Pancreas (tissue), 10 donors: ENCODE measurements at regions not wholly inside any gene's neighbourhood (a gene's known extent, or its start where the extent isn't known, plus 50 kb on each side); places are given as distances from the start of the nearest gene placed in this dataset.

ENCODE experiments used
- ATAC-seq, 4 donors: fragments of 200-7000 bp; cut with Tn5 transposase; one replicate each; pipeline versions ENCODE4 v1.8.0 to v1.9.1; 2020; ENCODE audit warnings: mild to moderate bottlenecking in 4 of 4, moderate library complexity in 4 of 4
- DNase-seq, 6 donors: peaks; one replicate each; pipeline ENCODE4 v3.0.0-alpha.2; 2020
- FAIRE-seq: peaks from 2 replicates; lab custom pipeline; 2012; peaks lifted over from hg19 to GRCh38; lab: Jason Lieb, UNC
- H3K27ac ChIP-seq, 4 donors: fragments of 200-600 bp; sonication (generic); 1 replicate in 3 of 4; 2 replicates in 1 of 4; pipeline versions ENCODE4 v1.5.0 to v1.8.0; 2020
- H3K27me3 ChIP-seq, 4 donors: fragments of 200-600 bp; one replicate each; pipeline ENCODE4 v1.8.0; 2021
- H3K36me3 ChIP-seq, 3 donors: fragments of 200-600 bp; sonication (generic) in 1 of 3; one replicate each; pipeline versions ENCODE4 v1.5.0 to v1.8.0; 2020 to 2021
- H3K4me1 ChIP-seq, 3 donors: fragments of 200-600 bp; one replicate each; pipeline ENCODE4 v1.8.0; 2021
- H3K4me3 ChIP-seq, 4 donors: fragments of 200-600 bp; sonication (generic) in 2 of 4; one replicate each; pipeline versions ENCODE4 v1.5.0 to v1.8.0; 2020 to 2021
- H3K9me3 ChIP-seq, 4 donors: fragments of 200-600 bp; one replicate each; pipeline ENCODE4 v1.8.0; 2021
- WGBS, 2 donors: extraction: QIAGEN DNeasy Blood & Tissue Kit; methylation state at CpG; one replicate each; pipeline ENCODE4 v1.1.7; 2013; 5-methylcytosine and 5-hydroxymethylcytosine counted together
- intact Hi-C, 3 donors: fragments of 100-400 bp; cut with DNase I; formaldehyde crosslinking; loops; one replicate each; pipeline versions ENCODE4 v1.11.1 to v1.14.2; 2022
- TF ChIP-seq, protein P1 (sequence below), 4 donors: fragments of 200-600 bp; sonication (generic) in 3 of 4; IDR thresholded peaks; one replicate each; pipeline versions ENCODE4 v1.5.0 to v1.8.0; 2021; ENCODE audit warnings: antibody characterized with exemption in 4 of 4
- donor health status: healthy with polysubstance abuse.
- donor health status: DM: no; HTN: no; CAD: no; lungs with moderate emphysema.
- donor health status: DM: no; HTN: no; CAD: no.
- donor health status: control.
- donor health status: control.
- donor health status: Bipolar disorder and iron deficiency.
- donor health status: DM: yes; HTN: yes; CAD: no.
- donor health status: DM: no; HTN: no; CAD: no.
- donor health status: DM: no; HTN: no; CAD: no.
- donor health status: DM: yes; HTN: yes; CAD: no.

DNA sequence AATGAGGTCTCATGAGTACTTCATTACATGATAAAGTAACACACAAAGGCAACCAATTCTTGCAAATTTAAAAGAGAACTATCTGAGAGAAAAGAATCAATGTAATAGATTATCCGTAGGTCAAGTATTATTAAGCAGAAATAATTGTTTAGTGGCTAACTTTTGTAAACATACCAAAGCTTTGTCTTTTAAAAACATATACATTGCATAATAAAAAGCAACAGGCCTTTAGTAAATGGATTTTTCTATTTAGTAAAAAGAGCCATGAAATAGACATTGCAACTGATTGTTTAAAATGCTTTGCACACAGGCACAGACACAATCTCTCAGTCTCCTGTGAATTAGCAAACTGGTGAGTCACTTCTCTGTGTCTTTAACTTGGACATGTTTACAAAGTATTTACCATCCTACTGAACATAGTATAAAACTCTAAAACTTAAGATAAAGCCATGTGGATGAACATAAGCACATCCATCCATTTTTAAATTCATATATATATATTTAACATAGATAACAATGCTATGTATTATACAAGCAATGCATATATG lies 518.7 kb upstream of the MGAT4C start:
- FAIRE-seq (no peak), ATAC-seq (no peak), DNase-seq (no peak)
- H3K4me1 ChIP-seq, result no peaks in the 10 kb centered on the region
- WGBS, 2 donors, result 80 to 90% methylated on average over 1 of the region's 1 CpG
- no peaks in the 10 kb centered on the region for H3K27me3 ChIP-seq
- H3K9me3 ChIP-seq, result no peaks in the 10 kb centered on the region
- H3K36me3 ChIP-seq, result no peaks in the 10 kb centered on the region
- H3K27ac ChIP-seq, result no peak overlapping the region
- TF ChIP-seq, protein P1, sequence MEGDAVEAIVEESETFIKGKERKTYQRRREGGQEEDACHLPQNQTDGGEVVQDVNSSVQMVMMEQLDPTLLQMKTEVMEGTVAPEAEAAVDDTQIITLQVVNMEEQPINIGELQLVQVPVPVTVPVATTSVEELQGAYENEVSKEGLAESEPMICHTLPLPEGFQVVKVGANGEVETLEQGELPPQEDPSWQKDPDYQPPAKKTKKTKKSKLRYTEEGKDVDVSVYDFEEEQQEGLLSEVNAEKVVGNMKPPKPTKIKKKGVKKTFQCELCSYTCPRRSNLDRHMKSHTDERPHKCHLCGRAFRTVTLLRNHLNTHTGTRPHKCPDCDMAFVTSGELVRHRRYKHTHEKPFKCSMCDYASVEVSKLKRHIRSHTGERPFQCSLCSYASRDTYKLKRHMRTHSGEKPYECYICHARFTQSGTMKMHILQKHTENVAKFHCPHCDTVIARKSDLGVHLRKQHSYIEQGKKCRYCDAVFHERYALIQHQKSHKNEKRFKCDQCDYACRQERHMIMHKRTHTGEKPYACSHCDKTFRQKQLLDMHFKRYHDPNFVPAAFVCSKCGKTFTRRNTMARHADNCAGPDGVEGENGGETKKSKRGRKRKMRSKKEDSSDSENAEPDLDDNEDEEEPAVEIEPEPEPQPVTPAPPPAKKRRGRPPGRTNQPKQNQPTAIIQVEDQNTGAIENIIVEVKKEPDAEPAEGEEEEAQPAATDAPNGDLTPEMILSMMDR (IDR thresholded peaks at IDR 0.05), result no peak
- intact Hi-C loops, result no loop called here
- no peak overlapping the region for H3K4me3 ChIP-seq

DNA sequence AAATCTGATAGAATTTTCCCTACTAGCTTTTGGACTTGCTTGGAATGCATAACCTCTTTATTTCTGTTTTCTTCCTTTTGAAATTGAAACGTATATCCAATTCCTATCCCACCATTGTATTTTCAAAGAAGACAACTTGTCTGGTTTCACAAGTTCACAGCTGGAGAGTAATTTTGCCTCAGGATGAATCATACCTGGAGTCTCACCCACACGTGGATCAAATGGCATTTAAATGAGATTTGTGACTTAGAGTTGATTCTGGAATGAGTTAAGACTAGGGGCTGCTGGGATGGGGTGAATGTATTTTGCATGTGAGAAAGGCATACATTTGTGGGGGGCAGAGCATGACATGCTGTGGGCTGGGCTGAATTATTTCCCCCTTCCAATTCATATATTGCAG lies 516.5 kb upstream of the MGAT4C start:
- intact Hi-C loops, result no loop called here
- 31 to 59% methylated on average over 2 of the region's 2 CpGs for WGBS, 2 donors
- no peak overlapping the region for H3K4me3 ChIP-seq

DNA sequence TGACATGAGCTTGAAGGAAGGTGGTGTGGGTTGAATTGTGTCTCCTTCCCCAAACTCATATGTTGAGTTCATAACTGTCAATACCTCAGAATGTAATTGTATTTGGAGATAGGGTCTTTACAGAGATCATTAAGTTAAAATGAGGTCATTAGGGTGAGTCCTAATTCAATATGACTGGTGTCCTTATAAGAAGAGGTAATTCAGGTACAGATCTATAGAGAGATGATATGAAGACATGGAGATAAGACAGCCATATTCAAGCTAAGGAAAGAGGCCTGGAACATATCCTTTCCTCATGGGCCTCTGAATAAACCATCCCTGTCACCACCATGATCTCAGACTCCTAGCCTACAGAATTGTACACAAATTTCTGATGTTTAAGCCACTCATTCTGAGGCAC lies 514.7 kb upstream of the MGAT4C start:
- TF ChIP-seq, protein P1 (IDR thresholded peaks at IDR 0.05), result no peak
- no peaks in the 10 kb centered on the region for H3K4me1 ChIP-seq
- no peaks in the 10 kb centered on the region for H3K9me3 ChIP-seq
- DNase-seq, result no peak
- no peaks in the 10 kb centered on the region for H3K27me3 ChIP-seq
- no peak overlapping the region for H3K4me3 ChIP-seq
- no peak for FAIRE-seq
- H3K36me3 ChIP-seq, result no peaks in the 10 kb centered on the region
- H3K27ac ChIP-seq, result no peak overlapping the region
- intact Hi-C loops, result no loop called here
- ATAC-seq, result no peak

More for the DNA sequence above, 516.5 kb upstream of the MGAT4C start:
- H3K9me3 ChIP-seq, result no peaks in the 10 kb centered on the region
- FAIRE-seq (no peak), DNase-seq (no peak), ATAC-seq (no peak)
- H3K4me1 ChIP-seq, result no peaks in the 10 kb centered on the region
- H3K27me3 ChIP-seq, result no peaks in the 10 kb centered on the region
- TF ChIP-seq, protein P1 (IDR thresholded peaks at IDR 0.05), result no peak
- H3K36me3 ChIP-seq, result no peaks in the 10 kb centered on the region
- no peak overlapping the region for H3K27ac ChIP-seq

DNA sequence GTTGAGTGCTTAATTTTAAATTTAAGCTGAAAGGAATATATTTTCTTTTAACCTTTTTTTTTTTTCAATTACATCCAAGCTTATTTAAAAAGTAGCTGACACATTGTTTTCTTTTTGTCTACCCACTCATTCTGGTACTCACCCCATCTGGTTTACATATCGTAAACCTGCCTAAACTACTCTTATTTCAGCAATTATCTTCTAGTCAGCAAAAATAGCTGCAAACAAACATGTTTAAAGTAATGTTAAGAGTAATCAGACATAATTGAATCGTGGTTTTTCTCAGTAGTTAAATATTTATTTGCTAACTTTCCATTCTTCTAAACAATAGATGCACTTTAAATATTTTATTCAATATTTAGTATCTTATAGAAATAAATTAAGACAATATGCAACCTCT lies 492.7 kb upstream of the MGAT4C start:
- DNase-seq, result no peak
- Histone ChIP-seq H3K27me3 (no peaks in the 10 kb centered on the region), H3K4me3 (no peak overlapping the region), H3K4me1 (no peaks in the 10 kb centered on the region), H3K27ac (no peak overlapping the region), H3K9me3 (no peaks in the 10 kb centered on the region), H3K36me3 (no peaks in the 10 kb centered on the region)
- no peak for ATAC-seq
- 50 to 61% methylated on average over 2 of the region's 2 CpGs for WGBS, 2 donors
- no peak for FAIRE-seq
- TF ChIP-seq, protein P1 (IDR thresholded peaks at IDR 0.05), result no peak
- intact Hi-C loops, result no loop called here

GRCh38 chr12:86744547-86745212 lies 488.5 kb upstream of the MGAT4C start:
- FAIRE-seq (no peak), ATAC-seq (no peak), DNase-seq (no peak)
- intact Hi-C loops, result no loop called here
- TF ChIP-seq, protein P1 (IDR thresholded peaks at IDR 0.05), result no peak
- H3K4me3 ChIP-seq, result no peak overlapping the region
- H3K36me3 ChIP-seq, result no peaks in the 10 kb centered on the region
- H3K4me1 ChIP-seq, result no peaks in the 10 kb centered on the region
- no peaks in the 10 kb centered on the region for H3K27me3 ChIP-seq
- H3K27ac ChIP-seq, result no peak overlapping the region
- H3K9me3 ChIP-seq, result no peaks in the 10 kb centered on the region
- 51 to 66% methylated on average over 2 of the region's 2 CpGs for WGBS, 2 donors
